K562 (cell line): ENCODE measurements at regions not wholly inside any gene's neighbourhood (a gene's known extent, or its start where the extent isn't known, plus 50 kb on each side); places are given as distances from the start of the nearest gene placed in this dataset.

ENCODE experiments used
- DPF2 ChIP-seq: fragments of 450-650 bp; IDR thresholded peaks from 2 replicates; pipeline ENCODE4 v1.6.1; 2016
- ELF2 ChIP-seq: fragments of 250-450 bp; sonication (Bioruptor Pico); IDR thresholded peaks from 2 replicates; pipeline ENCODE4 v1.5.0; 2021; ENCODE audit warnings: mild to moderate bottlenecking
- GATAD2B ChIP-seq: fragments of 450-650 bp; IDR thresholded peaks from 2 replicates; pipeline ENCODE4 v1.6.1; 2017; ENCODE audit warnings: mild to moderate bottlenecking, borderline replicate concordance
- HDGF ChIP-seq: fragments of 450-650 bp; IDR thresholded peaks from 2 replicates; pipeline ENCODE4 v1.6.1; 2016
- KLF16 ChIP-seq: IDR thresholded peaks from 2 replicates; pipeline ENCODE4 v1.6.1; 2016; ENCODE audit warnings: antibody characterized with exemption
- POLR2A ChIP-seq: fragments of 450-650 bp; conservative IDR thresholded peaks from 2 replicates; pipeline ENCODE4 v1.6.1; 2016
- SP2 ChIP-seq: IDR thresholded peaks from 2 replicates; pipeline ENCODE4 v1.6.1; 2011; ENCODE audit warnings: mild to moderate bottlenecking, low read depth, low read length, moderate library complexity; ENCODE audit not compliant: poor library complexity, severe bottlenecking; ENCODE audit errors: extremely low read depth
- TCFL5 ChIP-seq: fragments of 250-450 bp; sonication (Bioruptor Pico); conservative IDR thresholded peaks from 2 replicates; pipeline ENCODE4 v1.6.1; 2021; ENCODE audit warnings: mild to moderate bottlenecking, moderate library complexity, matching md5 sums
- ZNF75A ChIP-seq: fragments of 450-650 bp; formaldehyde crosslinking; IDR thresholded peaks from 2 replicates; pipeline ENCODE4 v1.4.0; 2020; ENCODE audit warnings: mild to moderate bottlenecking
- TF ChIP-seq, protein P1 (sequence below): fragments of 250-450 bp; sonication (Bioruptor Pico); IDR thresholded peaks from 2 replicates; pipeline ENCODE4 v1.4.0; 2020; ENCODE audit warnings: mild to moderate bottlenecking
- TF ChIP-seq, protein P2 (sequence below): fragments of 450-650 bp; IDR thresholded peaks from 2 replicates; pipeline ENCODE4 v1.6.1; 2018; ENCODE audit warnings: mild to moderate bottlenecking, low read depth; ENCODE audit not compliant: partially characterized antibody

DNA sequence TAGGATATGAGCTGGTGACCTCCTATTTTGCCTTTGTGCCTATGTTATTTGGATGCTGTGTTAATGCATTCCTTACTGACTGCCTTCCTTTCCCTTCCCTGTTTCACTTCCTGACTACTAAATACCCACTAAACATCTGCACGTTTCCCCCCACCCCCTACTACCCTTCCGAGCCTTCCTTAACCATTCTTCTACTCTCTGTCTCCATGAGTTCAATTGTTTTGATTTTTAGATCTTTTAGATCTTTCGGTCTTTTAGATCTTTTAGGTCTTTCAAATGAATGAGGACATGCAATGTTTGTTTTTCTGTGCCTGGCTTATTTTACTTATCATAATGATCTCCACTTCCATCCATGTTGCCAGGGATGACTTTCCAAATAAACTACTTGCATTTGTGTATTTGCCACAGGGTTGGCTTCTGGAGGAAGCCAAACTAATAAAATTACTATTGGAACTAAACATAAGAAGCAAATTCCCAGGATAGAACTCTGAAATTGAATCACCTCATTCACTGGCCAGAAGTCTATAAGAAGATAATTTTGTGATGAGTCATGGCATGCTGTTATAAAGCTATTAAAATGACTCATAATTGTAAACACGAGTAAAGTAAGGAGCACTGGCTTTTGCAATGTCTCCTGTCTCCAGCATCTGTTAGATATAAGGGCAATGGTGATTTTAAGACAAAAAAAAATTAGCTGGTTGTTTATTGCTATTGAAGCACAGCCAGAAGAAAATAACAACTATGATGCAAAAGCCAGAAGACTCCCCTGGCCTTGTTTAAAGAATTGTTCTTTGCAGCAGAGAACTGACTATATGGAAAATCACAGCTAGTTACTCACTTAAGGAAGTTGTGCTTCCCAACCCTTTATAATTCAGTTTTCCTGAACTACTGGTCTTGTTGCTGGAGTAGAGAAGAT is 586.3 kb downstream of the LRFN5 start (continued):
- TF ChIP-seq DPF2 (no peak), POLR2A (no peak), TCFL5 (CRISPR knock-in tag) (no peak), ELF2 (no peak), SP2 (no peak), KLF16 (no peak), GATAD2B (no peak), HDGF (no peak), ZNF75A (CRISPR knock-in tag) (no peak)
- TF ChIP-seq, protein P1, sequence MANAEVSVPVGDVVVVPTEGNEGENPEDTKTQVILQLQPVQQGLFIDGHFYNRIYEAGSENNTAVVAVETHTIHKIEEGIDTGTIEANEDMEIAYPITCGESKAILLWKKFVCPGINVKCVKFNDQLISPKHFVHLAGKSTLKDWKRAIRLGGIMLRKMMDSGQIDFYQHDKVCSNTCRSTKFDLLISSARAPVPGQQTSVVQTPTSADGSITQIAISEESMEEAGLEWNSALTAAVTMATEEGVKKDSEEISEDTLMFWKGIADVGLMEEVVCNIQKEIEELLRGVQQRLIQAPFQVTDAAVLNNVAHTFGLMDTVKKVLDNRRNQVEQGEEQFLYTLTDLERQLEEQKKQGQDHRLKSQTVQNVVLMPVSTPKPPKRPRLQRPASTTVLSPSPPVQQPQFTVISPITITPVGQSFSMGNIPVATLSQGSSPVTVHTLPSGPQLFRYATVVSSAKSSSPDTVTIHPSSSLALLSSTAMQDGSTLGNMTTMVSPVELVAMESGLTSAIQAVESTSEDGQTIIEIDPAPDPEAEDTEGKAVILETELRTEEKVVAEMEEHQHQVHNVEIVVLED (CRISPR knock-in tag), result no peak
- TF ChIP-seq, protein P2, sequence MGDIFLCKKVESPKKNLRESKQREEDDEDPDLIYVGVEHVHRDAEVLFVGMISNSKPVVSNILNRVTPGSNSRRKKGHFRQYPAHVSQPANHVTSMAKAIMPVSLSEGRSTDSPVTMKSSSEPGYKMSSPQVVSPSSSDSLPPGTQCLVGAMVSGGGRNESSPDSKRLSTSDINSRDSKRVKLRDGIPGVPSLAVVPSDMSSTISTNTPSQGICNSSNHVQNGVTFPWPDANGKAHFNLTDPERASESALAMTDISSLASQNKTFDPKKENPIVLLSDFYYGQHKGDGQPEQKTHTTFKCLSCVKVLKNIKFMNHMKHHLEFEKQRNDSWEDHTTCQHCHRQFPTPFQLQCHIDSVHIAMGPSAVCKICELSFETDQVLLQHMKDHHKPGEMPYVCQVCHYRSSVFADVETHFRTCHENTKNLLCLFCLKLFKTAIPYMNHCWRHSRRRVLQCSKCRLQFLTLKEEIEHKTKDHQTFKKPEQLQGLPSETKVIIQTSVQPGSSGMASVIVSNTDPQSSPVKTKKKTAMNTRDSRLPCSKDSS, result no peak
